DMS53 treated with DMSO at 0.1 percent for 48 hours (cell line): ENCODE measurements at regions not wholly inside any gene's neighbourhood (a gene's known extent, or its start where the extent isn't known, plus 50 kb on each side); places are given as distances from the start of the nearest gene placed in this dataset.

ENCODE experiments used
- DNase-seq: peaks from one replicate; lab custom pipeline; 2025; ENCODE audit not compliant: unreplicated experiment; lab: John Stamatoyannopoulos, UW

DNA sequence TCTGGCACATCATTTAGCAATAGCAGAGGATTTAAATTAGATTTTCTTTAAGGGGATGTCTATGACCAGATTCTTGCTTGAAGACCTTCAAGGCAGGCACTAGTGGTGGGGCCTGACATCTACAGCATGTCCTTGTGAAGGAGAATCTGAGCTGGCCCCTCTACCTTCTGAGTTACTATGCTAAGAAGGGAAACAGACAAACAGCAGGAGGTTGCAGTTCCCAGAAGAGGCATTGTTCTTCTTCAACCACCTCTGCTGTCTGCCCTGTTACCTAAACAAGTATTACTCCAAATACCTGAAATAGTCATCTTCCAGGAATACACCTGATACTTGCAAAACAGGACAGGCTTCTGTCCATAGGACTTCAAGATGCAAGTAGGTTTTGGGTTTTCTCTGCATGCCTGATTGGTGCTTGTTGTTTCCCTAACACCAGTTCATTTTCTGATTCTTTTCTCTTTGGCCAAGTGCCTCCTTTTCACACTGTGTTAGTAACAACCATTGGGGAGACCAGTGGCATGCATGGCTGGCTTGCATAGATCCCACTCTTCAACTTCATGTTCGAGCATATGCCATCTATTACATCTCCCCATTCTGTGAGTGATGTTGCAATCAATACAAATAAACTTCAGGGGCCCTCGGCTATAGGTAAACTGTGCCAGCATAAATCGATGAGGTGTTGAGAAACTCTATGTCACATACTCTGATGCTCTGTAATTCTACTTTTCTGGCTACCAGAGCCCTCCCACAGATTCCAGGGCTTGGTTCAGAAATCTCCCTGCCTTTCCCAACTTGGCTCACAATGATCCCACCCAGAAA lies 93.0 kb upstream of the DUSP10 start:
- no peak for DNase-seq

DNA sequence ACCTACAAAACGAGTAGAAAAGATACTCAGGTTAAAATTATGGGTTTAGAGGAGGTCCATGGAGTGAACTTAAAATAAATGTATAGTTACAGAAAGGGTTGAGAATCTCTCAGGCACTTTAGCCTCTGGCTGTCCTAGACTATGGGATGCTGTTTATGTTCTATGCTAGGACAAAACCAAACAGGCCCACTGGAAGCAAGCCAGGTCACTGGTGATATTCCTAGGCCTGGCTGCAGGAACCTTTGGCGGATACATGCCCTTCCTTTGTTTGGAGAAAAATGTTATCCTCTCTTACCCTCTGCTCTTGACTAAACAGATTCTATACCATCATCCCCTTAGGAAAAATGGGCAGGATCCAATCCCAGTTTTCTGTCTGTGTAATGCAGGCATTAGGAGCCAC lies 90.7 kb upstream of the DUSP10 start:
- DNase-seq, result no peak

DNA sequence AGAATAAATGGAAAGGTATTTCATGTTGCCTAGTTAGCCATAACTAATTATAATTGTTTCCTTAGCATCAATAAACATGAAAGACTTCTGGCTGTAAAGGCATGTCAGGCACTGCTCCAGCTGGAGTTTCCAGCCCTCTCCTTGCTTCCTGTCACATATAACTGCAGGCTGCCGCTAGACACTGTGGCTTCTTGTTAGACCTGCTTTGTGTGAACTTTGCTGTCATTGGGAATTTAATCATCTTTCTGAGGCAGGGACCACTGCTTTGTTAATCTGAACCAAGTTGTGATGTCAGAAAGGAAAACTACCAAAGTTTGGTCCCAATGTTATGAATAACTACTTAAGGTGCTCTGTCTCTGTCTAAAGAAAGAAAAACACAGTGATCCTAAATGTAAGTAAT lies 90.3 kb upstream of the DUSP10 start:
- DNase-seq, result no peak

DNA sequence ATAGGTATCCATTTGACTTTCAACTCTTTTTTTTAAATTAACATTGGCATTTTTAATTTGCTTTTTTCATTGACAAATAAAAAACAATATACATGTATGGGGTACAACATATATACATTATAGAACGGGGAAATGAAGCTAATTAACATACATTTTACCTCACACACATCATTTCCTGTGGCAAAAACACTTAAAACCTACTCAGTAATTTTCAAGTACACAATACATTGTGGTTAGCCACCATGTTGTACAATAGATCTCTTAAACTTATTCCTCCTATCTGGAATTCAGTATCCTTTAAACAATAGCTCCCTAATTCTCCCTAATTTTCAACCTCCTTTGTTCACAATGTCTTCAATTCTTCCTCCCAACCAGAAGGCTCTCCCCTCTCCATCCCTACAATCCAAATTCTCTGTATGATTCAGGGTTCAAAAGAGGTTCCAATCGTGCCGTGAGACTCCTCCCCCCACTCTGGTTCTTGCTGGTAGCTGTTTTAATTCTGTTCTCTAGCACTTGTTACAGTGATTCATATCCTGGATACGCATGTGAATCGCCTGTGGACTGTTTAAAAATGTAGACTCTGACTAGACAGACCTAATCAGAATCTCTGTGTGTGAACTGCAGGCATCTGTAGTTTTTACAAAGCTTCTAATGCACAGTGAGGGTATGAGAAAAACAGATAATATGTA lies 87.6 kb upstream of the DUSP10 start:
- DNase-seq, result peak; percentile 77

DNA sequence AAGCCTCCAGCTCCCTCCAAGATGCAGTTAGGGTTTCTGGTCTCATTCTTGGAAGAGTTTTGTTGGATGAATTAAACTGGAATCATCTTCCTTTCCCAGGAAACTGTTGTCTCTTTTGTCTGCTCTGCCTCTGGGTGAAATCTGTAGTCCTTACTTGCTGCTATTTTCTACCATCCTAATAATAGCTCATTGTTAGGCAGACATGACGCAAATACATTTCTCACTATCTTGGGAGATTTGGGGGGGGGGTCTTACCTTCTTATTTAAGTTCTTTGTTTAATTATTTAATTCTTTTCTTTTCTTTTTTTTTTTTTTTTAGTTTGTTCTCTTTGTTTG lies 85.4 kb upstream of the DUSP10 start:
- no peak for DNase-seq

DNA sequence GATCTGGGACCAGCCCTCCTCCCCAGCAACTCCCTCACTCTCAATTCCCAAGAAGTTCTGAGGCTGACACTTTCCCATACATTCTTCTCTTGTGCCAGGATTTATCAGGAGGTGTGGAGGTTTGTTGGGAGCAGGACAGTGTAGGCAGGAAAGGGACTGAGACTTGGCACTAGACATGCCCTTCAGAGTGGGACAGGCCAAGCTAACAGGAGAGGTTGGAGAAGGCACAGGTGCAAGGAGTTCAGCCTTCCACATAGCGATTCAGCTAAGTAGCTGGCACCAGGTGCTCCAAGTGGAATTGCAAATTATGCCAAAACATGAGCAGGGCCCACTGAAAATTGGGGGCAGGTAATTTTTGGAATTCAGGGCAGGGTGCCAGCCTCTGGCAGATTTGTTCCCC lies 83.0 kb upstream of the DUSP10 start:
- no peak for DNase-seq

DNA sequence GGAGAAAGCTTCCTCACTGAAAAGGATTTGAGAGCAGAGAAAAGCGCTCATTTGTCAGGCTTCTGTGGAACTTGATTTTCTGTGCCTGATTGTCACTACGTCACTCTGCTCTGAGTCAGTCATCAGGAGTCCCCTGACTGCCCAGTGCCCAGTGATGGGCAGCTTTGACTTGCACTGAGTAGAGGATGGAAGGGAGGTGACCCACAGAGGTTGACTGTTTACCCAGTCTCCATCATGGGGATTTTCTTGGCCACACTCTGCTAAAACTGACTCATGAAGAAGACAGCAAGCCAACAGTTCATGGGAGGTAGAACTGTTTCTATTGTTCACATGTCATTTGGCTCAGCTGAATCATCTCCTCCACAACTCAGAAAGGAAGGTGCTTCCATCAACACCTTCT lies 82.1 kb upstream of the DUSP10 start:
- DNase-seq, result no peak

DNA sequence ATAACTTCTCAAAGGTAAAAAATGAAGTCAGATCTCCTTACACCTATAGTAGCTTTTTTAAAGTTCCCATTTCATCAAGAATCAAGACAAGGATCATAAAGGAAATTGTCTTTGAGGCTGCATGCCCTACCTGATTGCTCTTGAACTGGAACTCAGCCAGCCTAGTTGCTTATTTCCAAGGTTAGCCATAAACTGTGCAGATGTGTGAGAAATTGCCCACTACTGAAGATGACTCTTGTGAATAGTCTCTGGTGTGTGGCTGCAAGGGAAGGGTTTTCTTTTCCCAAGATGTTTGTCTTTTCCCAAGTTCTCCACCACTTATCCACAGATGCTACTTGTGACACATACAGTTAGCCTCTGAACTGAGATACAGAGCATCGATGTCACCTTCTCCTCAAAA lies 81.7 kb upstream of the DUSP10 start:
- no peak for DNase-seq

DNA sequence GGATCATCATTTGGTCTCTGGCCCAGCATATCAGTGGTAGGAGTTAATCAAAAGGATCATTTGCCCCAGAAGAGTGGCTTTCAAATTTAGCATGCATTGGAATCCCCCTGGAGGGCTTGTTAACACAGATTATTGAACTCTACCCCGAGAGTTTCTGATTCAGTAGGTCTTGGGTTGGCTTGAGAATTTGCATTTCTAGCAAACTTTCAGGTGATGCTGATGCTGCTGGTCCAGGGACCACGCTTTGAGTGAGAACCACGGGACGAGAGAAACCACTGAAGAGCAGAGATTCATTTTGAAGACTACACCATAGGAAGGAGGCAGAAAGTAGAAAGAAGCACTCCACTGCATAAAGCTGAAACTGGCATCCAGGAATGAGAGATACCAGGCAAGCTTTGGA lies 81.3 kb upstream of the DUSP10 start:
- no peak for DNase-seq

DNA sequence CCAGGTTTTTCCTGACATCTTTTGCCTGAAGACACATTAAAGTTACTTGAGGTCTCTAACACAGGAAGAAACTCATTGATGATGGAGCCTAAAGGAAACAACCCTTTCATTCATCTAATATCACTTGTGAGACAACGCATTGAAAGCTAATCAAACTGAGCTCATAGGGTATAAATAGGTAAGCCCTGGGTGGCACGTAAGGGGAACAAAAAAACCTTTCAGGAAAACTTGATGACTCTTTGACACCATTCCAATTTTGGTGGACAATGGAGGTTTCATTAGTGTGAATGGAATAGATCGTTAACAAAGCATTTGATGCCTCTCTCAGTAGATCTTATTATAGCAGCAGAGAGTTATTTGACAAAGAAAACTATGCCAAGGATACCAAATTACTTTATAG lies 80.7 kb upstream of the DUSP10 start:
- DNase-seq, result no peak

DNA sequence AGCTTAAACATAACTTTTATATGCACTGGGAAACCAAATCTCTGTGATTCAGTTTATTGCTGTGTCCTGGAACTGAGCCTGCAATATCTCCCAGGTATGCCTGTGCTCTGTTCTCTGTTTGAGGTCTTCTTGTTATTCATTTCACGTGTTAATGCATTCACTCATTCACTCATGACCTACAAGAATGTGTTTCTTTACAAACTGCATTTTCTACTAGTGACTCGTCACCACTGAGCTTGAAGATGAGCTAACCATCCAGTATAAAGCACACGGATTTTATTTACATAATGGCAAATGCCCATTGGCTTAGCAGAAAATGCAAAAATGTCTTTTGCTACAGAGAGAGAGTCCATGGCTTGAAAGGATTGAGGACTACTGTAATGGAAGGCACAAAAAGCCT lies 75.0 kb upstream of the DUSP10 start:
- no peak for DNase-seq

DNA sequence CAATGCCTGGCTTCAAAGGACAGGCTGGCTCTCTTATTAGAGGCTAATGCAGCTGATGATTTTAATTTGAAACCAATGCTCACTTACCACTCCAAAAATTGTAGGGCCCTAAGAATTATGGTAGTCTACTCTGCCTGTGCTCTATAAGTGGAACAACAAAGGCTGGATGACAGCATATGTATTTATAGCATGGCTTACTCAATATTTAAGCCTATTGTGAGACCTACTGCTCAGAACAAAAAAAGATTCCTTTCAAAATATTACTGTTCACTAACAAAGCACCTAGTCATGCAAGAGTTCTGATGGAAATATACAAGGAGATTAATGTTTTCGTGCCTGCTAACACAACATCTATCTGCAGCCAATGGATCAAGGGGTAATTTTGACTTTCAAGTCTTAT lies 73.8 kb upstream of the DUSP10 start:
- DNase-seq, result no peak

DNA sequence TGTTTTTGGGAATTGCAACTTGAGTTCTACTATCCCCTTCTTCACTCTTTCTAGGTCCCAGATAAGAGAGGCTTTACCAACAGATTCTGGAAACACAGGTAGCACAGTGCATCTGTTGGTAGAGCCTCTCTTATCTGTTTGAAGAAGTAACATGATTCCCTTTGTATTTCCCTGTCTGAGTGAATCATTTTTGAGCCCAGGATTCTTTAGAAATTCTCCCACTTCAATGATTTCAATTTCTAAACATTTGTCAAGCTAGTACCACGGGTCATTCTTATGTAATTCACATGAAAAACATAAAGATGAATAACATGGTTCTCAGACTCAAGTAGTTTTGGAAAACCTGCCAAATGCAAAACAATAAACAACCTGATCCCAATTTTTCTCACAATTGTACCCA lies 72.0 kb upstream of the DUSP10 start:
- DNase-seq, result no peak

DNA sequence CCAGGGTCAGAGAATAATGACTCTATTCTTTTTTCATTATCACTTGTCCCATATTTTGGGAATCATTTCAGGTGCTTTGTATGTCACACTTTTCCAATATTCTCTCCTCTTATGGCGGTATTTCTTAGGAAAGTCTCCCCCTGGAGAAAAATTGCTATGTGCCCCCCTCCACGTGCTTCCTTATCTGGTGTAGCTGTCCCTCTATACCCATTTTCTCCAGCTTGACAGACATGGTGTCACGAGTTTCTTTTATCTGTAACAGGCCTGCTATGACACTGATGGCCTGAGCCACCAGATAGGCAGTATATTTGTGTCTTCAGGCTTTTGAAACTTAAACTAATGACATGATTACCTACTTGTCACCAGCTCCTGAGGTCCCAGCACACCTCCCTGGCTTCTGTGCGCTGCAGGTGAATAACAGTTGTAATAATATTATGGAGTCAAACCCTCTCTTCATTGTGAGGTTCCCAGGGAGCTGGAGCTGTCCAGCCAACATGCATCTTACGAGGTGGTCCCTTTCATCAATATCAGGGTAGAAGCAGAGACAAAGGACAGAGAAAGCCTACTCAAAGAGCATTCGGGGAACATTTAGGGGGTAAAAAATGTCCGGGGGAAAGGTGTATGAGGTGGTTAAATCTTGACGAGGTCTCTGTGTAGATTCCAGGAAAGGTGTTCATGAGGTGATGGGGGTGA lies 71.2 kb upstream of the DUSP10 start:
- no peak for DNase-seq

DNA sequence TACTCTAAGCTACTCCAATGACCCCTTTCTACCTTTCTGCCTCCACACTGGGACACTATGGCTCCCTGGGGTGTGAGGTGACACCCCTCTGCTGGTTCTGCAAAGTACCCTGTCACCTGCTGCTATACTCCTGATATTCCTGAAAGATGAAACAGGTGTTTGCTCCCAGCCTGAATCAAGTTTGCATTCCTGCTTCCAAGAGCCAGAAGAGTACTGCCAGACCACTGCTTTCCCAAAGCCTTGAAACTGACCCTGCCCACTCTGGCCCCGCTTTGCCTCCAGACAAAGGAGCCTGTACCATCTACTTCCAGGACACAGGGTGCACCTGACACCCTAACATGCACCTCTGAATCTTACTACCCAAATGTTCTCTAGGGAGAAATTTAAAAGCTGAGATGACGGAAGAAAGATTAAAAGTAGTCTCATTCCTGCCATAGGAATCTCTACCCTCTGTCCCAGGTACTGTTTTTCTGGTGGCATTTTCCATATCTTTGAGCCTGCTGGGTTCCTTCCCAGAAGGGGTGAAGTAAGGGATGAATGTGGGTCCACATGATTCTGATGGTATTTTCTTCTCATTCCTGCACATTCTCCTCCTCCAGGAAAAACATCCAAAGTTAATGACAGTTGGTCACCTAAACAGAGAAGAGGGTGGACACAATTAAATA lies 70.3 kb upstream of the DUSP10 start:
- no peak for DNase-seq

DNA sequence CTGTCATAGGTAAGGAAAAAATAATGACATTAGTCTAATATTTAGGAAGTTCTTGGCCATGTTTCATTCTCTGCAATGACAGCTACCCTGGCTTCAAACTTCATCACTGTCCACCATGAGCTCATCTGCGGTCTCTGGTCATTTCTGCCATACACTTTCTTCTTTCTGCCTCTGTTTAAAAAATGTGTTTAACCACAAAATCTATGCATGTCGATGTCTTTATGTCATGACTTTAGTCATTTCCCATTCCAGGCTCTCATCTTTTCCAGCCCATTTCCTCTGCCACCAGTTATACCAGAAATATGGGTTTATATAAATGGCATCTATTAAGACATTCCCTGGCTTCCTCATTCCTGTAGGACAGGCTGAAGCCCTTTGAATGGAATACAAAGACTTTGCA lies 68.5 kb upstream of the DUSP10 start:
- DNase-seq, result no peak

DNA sequence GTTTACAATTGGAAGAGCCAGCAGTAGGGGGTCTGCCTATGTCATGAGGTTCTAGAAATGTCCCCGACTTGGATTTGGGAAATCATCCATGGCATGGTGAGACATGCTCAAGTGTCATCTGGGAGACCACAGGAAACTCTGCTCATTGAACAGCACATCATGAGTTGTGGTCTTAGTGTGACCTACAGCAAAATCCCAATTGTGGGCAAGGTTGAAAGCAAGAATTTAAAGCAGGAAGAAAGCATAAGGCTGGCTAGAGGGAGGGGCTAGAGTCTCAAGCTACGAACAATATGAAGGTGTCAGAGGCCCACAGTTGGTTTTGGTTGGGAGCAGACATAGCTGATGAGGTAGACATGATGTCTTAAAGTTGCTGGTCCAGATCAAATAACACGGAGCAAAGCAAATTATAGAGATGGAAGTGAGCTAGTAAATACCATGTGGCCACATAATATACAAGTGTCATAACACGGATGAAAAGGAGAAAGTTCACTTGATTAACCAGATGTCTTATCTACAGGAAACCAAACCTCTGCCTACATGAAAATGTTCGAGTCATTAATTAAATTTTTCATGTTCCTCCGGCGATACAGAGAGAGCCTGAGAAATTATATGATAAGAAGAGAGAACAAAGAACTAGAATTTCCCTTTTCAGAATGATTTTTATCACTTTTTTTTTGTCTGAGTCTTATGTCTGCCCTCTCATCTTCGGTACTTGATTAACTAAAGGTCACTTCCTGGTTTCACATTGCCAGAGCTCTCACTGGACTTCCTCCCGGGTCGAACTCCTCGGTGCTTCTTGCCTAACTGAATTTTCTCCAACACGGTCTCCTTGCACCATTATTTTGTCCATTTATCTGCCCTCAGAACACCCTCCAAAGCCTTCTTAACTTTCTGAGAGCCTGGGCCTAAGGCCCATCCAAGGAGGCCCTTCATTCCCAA lies 67.5 kb upstream of the DUSP10 start:
- peak; percentile 70 for DNase-seq

DNA sequence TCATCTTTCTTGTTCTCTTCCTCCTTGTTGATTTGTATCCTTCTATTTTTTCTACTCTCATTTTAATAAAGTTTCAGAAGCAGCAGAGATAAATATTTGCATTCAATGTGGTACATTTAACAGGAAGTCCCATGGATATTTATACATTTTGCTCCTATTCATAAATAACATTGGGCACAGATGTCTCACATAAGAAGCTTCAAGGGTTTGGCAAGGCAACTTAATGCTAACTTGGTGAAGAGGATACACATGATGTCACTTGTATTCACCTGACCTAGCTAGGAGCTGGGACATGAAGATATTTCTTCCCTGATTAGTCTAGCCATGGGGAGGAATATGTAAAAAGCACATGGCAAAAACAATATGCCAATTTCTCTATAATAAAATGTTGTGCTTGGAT lies 65.1 kb upstream of the DUSP10 start:
- no peak for DNase-seq

DNA sequence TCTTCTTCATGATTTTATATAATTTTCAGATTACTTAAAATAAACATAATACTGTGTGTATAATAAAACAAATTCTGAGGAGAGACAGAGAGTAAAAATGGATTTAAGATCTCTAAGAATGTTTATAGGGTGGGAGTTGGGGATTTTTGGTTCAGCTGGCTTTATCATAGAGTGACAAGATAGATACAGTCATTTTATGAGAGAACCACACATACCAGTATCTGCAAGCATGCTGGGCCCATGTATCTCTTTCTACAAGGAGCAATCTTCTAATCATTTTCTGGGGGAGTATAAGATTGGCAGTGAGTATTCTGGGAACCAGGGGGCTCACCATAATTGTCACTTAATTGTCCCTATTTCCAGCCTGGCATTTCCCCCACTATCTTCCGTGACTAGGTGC lies 64.3 kb upstream of the DUSP10 start:
- no peak for DNase-seq

DNA sequence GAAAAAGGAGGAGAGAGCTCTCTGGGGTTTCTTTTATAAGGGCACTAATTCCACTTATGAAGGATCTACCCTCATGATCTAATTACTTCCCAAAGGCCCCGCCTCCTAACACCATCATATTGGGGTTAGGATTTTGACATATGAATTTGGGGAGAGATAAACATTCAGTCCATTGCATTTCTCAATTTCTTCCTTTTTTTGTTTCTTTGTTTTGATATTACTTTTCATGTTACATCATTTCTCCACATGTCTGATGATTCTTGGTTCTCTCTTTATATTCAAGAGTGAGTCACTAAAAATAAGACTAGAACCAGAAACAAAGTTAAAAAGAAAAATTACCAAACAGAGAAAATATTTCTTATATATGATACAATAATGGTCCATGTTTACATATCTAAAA lies 63.2 kb upstream of the DUSP10 start:
- DNase-seq, result no peak

DNA sequence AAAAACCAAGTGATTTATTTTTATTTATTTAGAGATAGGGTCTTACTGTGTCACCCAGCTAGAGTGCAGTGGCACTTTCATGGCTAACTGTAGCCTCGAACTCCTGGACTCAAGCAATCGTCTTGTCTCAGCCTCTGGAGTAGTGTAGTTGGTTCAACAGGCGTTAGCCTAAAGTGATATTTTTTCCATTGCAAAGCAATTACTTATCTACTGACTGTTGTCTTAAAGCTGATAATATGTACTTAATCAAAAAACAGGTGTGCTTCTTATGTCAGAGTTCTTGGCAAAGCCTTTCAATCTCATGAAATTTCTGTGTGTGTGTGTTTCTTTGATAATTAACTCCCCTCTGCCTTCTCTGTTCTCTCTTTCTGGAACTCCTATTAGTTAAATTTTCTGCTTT lies 62.4 kb upstream of the DUSP10 start:
- no peak for DNase-seq
